HEK293 (cell line): ENCODE measurements at regions not wholly inside any gene's neighbourhood (a gene's known extent, or its start where the extent isn't known, plus 50 kb on each side); places are given as distances from the start of the nearest gene placed in this dataset.

Experiments
- CTCF ChIA-PET: fragments of 350-600 bp; formaldehyde crosslinking; extraction: SDS; loops from one replicate; lab custom pipeline; 2021; ENCODE audit warnings: antibody characterized with exemption; lab: Yijun Ruan, JAX
- POLR2A ChIA-PET: fragments of 300-600 bp; formaldehyde crosslinking; extraction: SDS; loops from one replicate; lab custom pipeline; 2020; ENCODE audit warnings: antibody characterized with exemption, inconsistent platforms; lab: Yijun Ruan, JAX
- H3K27ac ChIP-seq: fragments of 200-500 bp; sonication (Bioruptor generic); 2 replicates; pipeline ENCODE4 v1.5.1; 2014; ENCODE audit warnings: low read depth, low read length, control low read depth, inconsistent platforms; ENCODE audit errors: extremely low read depth
- H3K36me3 ChIP-seq, 2 experiments: fragments of 200-500 bp in 1 of 2; sonication (Bioruptor generic) in 1 of 2; 1 replicate in 1 of 2; 2 replicates in 1 of 2; pipeline ENCODE4 v1.5.1; 2014 to 2017; ENCODE audit warnings: inconsistent platforms in 2 of 2, low read length in 2 of 2; ENCODE audit not compliant: control insufficient read depth in 2 of 2, insufficient read depth in 1 of 2
- H3K4me1 ChIP-seq: fragments of 200-500 bp; sonication (Bioruptor generic); 2 replicates; pipeline ENCODE4 v1.5.1; 2014; ENCODE audit warnings: mild to moderate bottlenecking, low read length, inconsistent platforms; ENCODE audit not compliant: control insufficient read depth, insufficient read depth
- H3K4me3 ChIP-seq: 2 replicates; pipeline ENCODE4 v1.5.1; 2011; ENCODE audit warnings: low read depth, mild to moderate bottlenecking, control low read depth, low read length, moderate library complexity
- H3K9me3 ChIP-seq: fragments of 200-500 bp; sonication (Bioruptor generic); 2 replicates; pipeline ENCODE4 v1.5.1; 2014; ENCODE audit warnings: low read depth, low read length, inconsistent platforms; ENCODE audit not compliant: control insufficient read depth, insufficient read depth
- GLI4 ChIP-seq: fragments of 450-650 bp; formaldehyde crosslinking; IDR thresholded peaks from 2 replicates; pipeline ENCODE4 v1.5.1; 2016; ENCODE audit warnings: missing biosample characterization, missing genetic modification characterization
- HIC1 ChIP-seq: fragments of 450-650 bp; formaldehyde crosslinking; IDR thresholded peaks from 2 replicates; pipeline ENCODE4 v1.5.1; 2016; ENCODE audit warnings: missing biosample characterization, missing genetic modification characterization
- MYNN ChIP-seq: fragments of 450-650 bp; formaldehyde crosslinking; IDR thresholded peaks from 2 replicates; pipeline ENCODE4 v1.5.1; 2016; ENCODE audit warnings: missing biosample characterization, missing genetic modification characterization, borderline replicate concordance
- OSR2 ChIP-seq: fragments of 450-650 bp; formaldehyde crosslinking; IDR thresholded peaks from 2 replicates; pipeline ENCODE4 v1.5.1; 2016; ENCODE audit warnings: missing biosample characterization, missing genetic modification characterization
- SALL2 ChIP-seq: fragments of 450-650 bp; formaldehyde crosslinking; IDR thresholded peaks from 2 replicates; pipeline ENCODE4 v1.5.0; 2017; ENCODE audit warnings: missing biosample characterization, mild to moderate bottlenecking, missing genetic modification characterization, borderline replicate concordance
- SETDB1 ChIP-seq: IDR thresholded peaks from one replicate; pipeline ENCODE4 v1.6.1; 2017; ENCODE audit warnings: mild to moderate bottlenecking, low read length, moderate library complexity, mixed read lengths; ENCODE audit not compliant: insufficient read length
- ZFHX2 ChIP-seq: fragments of 450-650 bp; formaldehyde crosslinking; conservative IDR thresholded peaks from 2 replicates; pipeline ENCODE4 v1.5.1; 2016; ENCODE audit warnings: missing biosample characterization, missing genetic modification characterization
- ZIC2 ChIP-seq: fragments of 450-650 bp; formaldehyde crosslinking; IDR thresholded peaks from 2 replicates; pipeline ENCODE4 v1.5.1; 2016; ENCODE audit warnings: missing biosample characterization, missing genetic modification characterization
- ZNF266 ChIP-seq: fragments of 450-650 bp; formaldehyde crosslinking; IDR thresholded peaks from 2 replicates; pipeline ENCODE4 v1.5.1; 2016; ENCODE audit warnings: missing biosample characterization, missing genetic modification characterization, low read depth
- ZNF324 ChIP-seq: fragments of 450-650 bp; formaldehyde crosslinking; IDR thresholded peaks from 2 replicates; pipeline ENCODE4 v1.5.1; 2016; ENCODE audit warnings: missing biosample characterization, missing genetic modification characterization
- ZNF416 ChIP-seq: fragments of 450-650 bp; formaldehyde crosslinking; IDR thresholded peaks from 2 replicates; pipeline ENCODE4 v1.5.1; 2016; ENCODE audit warnings: missing biosample characterization, missing genetic modification characterization
- ZNF426 ChIP-seq: fragments of 450-650 bp; formaldehyde crosslinking; IDR thresholded peaks from 2 replicates; pipeline ENCODE4 v1.5.1; 2017; ENCODE audit warnings: missing biosample characterization, missing genetic modification characterization, mild to moderate bottlenecking, inconsistent platforms, moderate library complexity
- ZNF473 ChIP-seq: fragments of 450-650 bp; formaldehyde crosslinking; IDR thresholded peaks from 2 replicates; pipeline ENCODE4 v1.5.1; 2017; ENCODE audit warnings: missing biosample characterization, missing genetic modification characterization
- ZNF548 ChIP-seq: fragments of 450-650 bp; formaldehyde crosslinking; IDR thresholded peaks from 2 replicates; pipeline ENCODE4 v1.5.1; 2016; ENCODE audit warnings: missing biosample characterization, missing genetic modification characterization
- ZNF549 ChIP-seq: fragments of 450-650 bp; IDR thresholded peaks from 2 replicates; pipeline ENCODE4 v1.5.1; 2018; ENCODE audit warnings: missing biosample characterization, missing genetic modification characterization, mild to moderate bottlenecking, inconsistent platforms, moderate library complexity
- ZNF558 ChIP-seq: fragments of 450-650 bp; formaldehyde crosslinking; IDR thresholded peaks from 2 replicates; pipeline ENCODE4 v1.5.1; 2016; ENCODE audit warnings: missing biosample characterization, missing genetic modification characterization
- ZNF561 ChIP-seq: fragments of 450-650 bp; IDR thresholded peaks from 2 replicates; pipeline ENCODE4 v1.5.1; 2018; ENCODE audit warnings: missing biosample characterization, missing genetic modification characterization, borderline replicate concordance
- ZNF629 ChIP-seq: fragments of 450-650 bp; formaldehyde crosslinking; IDR thresholded peaks from 2 replicates; pipeline ENCODE4 v1.5.1; 2017; ENCODE audit warnings: missing biosample characterization, missing genetic modification characterization
- ZNF639 ChIP-seq: fragments of 450-650 bp; formaldehyde crosslinking; IDR thresholded peaks from 2 replicates; pipeline ENCODE4 v1.5.1; 2016; ENCODE audit warnings: missing biosample characterization, missing genetic modification characterization
- ZSCAN23 ChIP-seq: fragments of 450-650 bp; formaldehyde crosslinking; IDR thresholded peaks from 2 replicates; pipeline ENCODE4 v1.5.1; 2016; ENCODE audit warnings: missing biosample characterization, missing genetic modification characterization
- TF ChIP-seq, protein P1 (sequence below): fragments of 450-650 bp; formaldehyde crosslinking; IDR thresholded peaks from 2 replicates; pipeline ENCODE4 v1.5.1; 2017; ENCODE audit warnings: missing biosample characterization, missing genetic modification characterization

GRCh38 chr14:86050757-86051156 lies 520.8 kb downstream of the FLRT2 start (continued):
- TF ChIP-seq ZNF639 (tag by site-specific recombination) (no peak), GLI4 (tag by site-specific recombination) (no peak), SALL2 (tag by site-specific recombination) (no peak), ZNF549 (no peak), OSR2 (tag by site-specific recombination) (no peak)

DNA sequence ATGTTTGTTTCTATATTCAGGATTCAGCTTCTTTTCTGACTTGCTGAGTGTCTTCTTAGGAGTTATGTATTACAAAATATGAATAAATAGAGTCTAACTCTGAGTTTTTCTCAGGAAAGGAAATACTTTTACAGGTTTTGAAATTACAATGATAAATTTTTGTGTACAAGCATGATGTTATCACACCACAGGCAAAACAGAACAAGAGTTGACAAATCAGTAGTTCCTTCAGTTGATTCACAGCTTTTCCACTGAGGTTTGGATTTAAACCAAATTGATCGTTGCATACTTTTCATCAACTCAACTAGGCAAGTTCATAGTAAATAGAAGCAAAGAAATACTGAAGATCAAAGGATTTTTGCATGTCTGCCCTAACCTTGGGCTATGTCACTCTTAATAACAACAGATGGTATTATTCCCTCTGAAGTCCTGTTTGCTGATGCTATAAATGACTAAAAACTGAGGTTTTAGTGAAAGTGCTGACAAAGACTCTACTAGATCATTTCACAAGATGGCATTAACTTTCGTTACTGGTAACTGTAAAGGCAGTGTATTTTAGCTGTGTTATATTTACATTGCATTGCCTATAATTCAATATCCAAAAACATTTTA lies 520.2 kb downstream of the FLRT2 start:
- POLR2A ChIA-PET = no interaction called here
- H3K27ac ChIP-seq = no peak overlapping the region
- no peak for TF ChIP-seq ZFHX2
- TF ChIP-seq ZIC2 (tag by site-specific recombination) = no peak
- TF ChIP-seq, protein P1, sequence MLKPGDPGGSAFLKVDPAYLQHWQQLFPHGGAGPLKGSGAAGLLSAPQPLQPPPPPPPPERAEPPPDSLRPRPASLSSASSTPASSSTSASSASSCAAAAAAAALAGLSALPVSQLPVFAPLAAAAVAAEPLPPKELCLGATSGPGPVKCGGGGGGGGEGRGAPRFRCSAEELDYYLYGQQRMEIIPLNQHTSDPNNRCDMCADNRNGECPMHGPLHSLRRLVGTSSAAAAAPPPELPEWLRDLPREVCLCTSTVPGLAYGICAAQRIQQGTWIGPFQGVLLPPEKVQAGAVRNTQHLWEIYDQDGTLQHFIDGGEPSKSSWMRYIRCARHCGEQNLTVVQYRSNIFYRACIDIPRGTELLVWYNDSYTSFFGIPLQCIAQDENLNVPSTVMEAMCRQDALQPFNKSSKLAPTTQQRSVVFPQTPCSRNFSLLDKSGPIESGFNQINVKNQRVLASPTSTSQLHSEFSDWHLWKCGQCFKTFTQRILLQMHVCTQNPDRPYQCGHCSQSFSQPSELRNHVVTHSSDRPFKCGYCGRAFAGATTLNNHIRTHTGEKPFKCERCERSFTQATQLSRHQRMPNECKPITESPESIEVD (tag by site-specific recombination) = no peak
- no peak for TF ChIP-seq HIC1 (tag by site-specific recombination)
- TF ChIP-seq ZNF629 (tag by site-specific recombination) = no peak
- no peak for TF ChIP-seq ZNF416 (tag by site-specific recombination)
- no peak for TF ChIP-seq SETDB1
- TF ChIP-seq ZNF473 (tag by site-specific recombination) = no peak
- TF ChIP-seq ZNF561 (tag by site-specific recombination) = no peak
- TF ChIP-seq ZNF426 (tag by site-specific recombination) = no peak
- TF ChIP-seq ZNF266 (tag by site-specific recombination) = no peak
- no peak for TF ChIP-seq ZNF324 (tag by site-specific recombination)
- TF ChIP-seq ZNF548 (tag by site-specific recombination) = no peak
- TF ChIP-seq ZSCAN23 (tag by site-specific recombination) = no peak
- TF ChIP-seq ZNF558 (tag by site-specific recombination) = no peak
- TF ChIP-seq MYNN (tag by site-specific recombination) = no peak
- TF ChIP-seq, all 188 proteins: peak for 0
- Histone ChIP-seq H3K4me1 (no peaks in the 10 kb centered on the region), H3K9me3 (no peaks in the 10 kb centered on the region), H3K36me3 (no peaks in the 10 kb centered on the region), H3K4me3 (no peak overlapping the region)
- CTCF ChIA-PET = interaction anchor here (0.9 kb wide), 1 partner anchor 11 kb away, joined by 6 read pairs; no protein-coding TSS in a partner anchor
